GM19239 (cell line): ENCODE measurements at regions not wholly inside any gene's neighbourhood (a gene's known extent, or its start where the extent isn't known, plus 50 kb on each side); places are given as distances from the start of the nearest gene placed in this dataset.

Experiments
- DNase-seq: peaks from one replicate; pipeline ENCODE4 v3.0.0; 2011; ENCODE audit warnings: low spot score; ENCODE audit not compliant: insufficient read length
- FAIRE-seq: peaks from 2 replicates; lab custom pipeline; 2011; peaks lifted over from hg19 to GRCh38; lab: Jason Lieb, UNC

- no peak for FAIRE-seq
- DNase-seq, result no peak
Measured at GRCh38 chrX:149992918-149993317, 54.6 kb upstream of the EOLA2 start.

GRCh38 chrX:149993989-149994388 is 55.7 kb upstream of the EOLA2 start:
- FAIRE-seq (no peak), DNase-seq (no peak)

- DNase-seq, result no peak
- no peak for FAIRE-seq
Measured at GRCh38 chrX:149996515-149996914, 58.2 kb upstream of the EOLA2 start.

- FAIRE-seq (no peak), DNase-seq (no peak)
Measured at GRCh38 chrX:150005027-150005426, 66.7 kb upstream of the EOLA2 start.

GRCh38 chrX:150007356-150007755 is 69.1 kb upstream of the EOLA2 start:
- peak; percentile 54 for FAIRE-seq

GRCh38 chrX:150012647-150013381 is 74.5 kb upstream of the EOLA2 start:
- no peak for DNase-seq
- no peak for FAIRE-seq

More at GRCh38 chrX:150007356-150007755, 69.1 kb upstream of the EOLA2 start:
- DNase-seq, result no peak

GRCh38 chrX:150014525-150014924 is 76.2 kb upstream of the EOLA2 start:
- FAIRE-seq, result no peak
- DNase-seq, result no peak

GRCh38 chrX:150017868-150018267 is 79.6 kb upstream of the EOLA2 start:
- DNase-seq (no peak), FAIRE-seq (no peak)

- DNase-seq, result no peak
- no peak for FAIRE-seq
Measured at GRCh38 chrX:150018931-150019361, 80.7 kb upstream of the EOLA2 start.

- FAIRE-seq (peak; percentile 91), DNase-seq (no peak)
Measured at GRCh38 chrX:150028692-150029091, 90.4 kb upstream of the EOLA2 start.

GRCh38 chrX:150032742-150033141 is 94.5 kb upstream of the EOLA2 start:
- no peak for FAIRE-seq
- DNase-seq, result no peak

GRCh38 chrX:150034788-150035187 is 96.5 kb upstream of the EOLA2 start:
- DNase-seq, result no peak
- FAIRE-seq, result no peak

GRCh38 chrX:150035531-150035930 is 97.2 kb upstream of the EOLA2 start:
- FAIRE-seq, result no peak
- no peak for DNase-seq

GRCh38 chrX:150036181-150036580 is 97.9 kb upstream of the EOLA2 start:
- DNase-seq (no peak), FAIRE-seq (no peak)

- FAIRE-seq (no peak), DNase-seq (no peak)
Measured at GRCh38 chrX:150036641-150037040, 98.3 kb upstream of the EOLA2 start.

- FAIRE-seq (no peak), DNase-seq (no peak)
Measured at GRCh38 chrX:150037041-150037440, 98.8 kb upstream of the EOLA2 start.

GRCh38 chrX:150038315-150038714 is 100.0 kb upstream of the EOLA2 start:
- no peak for DNase-seq
- FAIRE-seq, result no peak

- no peak for FAIRE-seq
- DNase-seq, result no peak
Measured at GRCh38 chrX:150038986-150039599, 100.8 kb upstream of the EOLA2 start.

- FAIRE-seq, result no peak
- no peak for DNase-seq
Measured at GRCh38 chrX:150041208-150041607, 102.9 kb upstream of the EOLA2 start.

- DNase-seq (no peak), FAIRE-seq (no peak)
Measured at GRCh38 chrX:150044556-150044955, 106.3 kb upstream of the EOLA2 start.

GRCh38 chrX:150047818-150048217 is 109.5 kb upstream of the EOLA2 start:
- FAIRE-seq (no peak), DNase-seq (no peak)

GRCh38 chrX:150049647-150050046 is 111.4 kb upstream of the EOLA2 start:
- DNase-seq, result no peak
- FAIRE-seq, result no peak
